Activated CD4-positive, alpha-beta T cell treated with anti-CD3 and anti-CD28 coated beads for 36 hours (primary cell): ENCODE measurements at regions not wholly inside any gene's neighbourhood (a gene's known extent, or its start where the extent isn't known, plus 50 kb on each side); places are given as distances from the start of the nearest gene placed in this dataset.
"Not testable (repeated sequence)": the region's sequence is repeated elsewhere in the genome, so short reads cannot be mapped to it uniquely, and the experiment has no call there.

Experiments used
- ATAC-seq: fragments of 200-7000 bp; cut with Tn5 transposase; one replicate; pipeline ENCODE4 v1.10.0; 2021; ENCODE audit warnings: mild to moderate bottlenecking, moderate library complexity
- CTCF ChIA-PET: fragments of 350-600 bp; sonication (Branson Sonifier 250); formaldehyde crosslinking; loops from one replicate; lab custom pipeline; 2021; ENCODE audit warnings: antibody characterized with exemption; lab: Charles Lee
- POLR2A ChIA-PET: fragments of 350-600 bp; sonication (Branson Sonifier 250); formaldehyde crosslinking; loops from one replicate; lab custom pipeline; 2021; ENCODE audit warnings: antibody characterized with exemption, inconsistent platforms; lab: Charles Lee
- DNase-seq: peaks from one replicate; pipeline ENCODE4 v3.0.0-alpha.2; 2020
- H3K27ac Mint-ChIP-seq: one replicate; pipeline ENCODE4 v1.8.0; 2021; ENCODE audit warnings: mixed read lengths
- H3K27me3 Mint-ChIP-seq: one replicate; pipeline ENCODE4 v1.8.0; 2021; ENCODE audit warnings: mixed read lengths
- H3K36me3 Mint-ChIP-seq: one replicate; pipeline ENCODE4 v1.8.0; 2021; ENCODE audit warnings: low read depth, mixed read lengths
- H3K4me1 Mint-ChIP-seq: one replicate; pipeline ENCODE4 v1.8.0; 2021; ENCODE audit warnings: mixed read lengths
- H3K4me3 Mint-ChIP-seq: one replicate; pipeline ENCODE4 v1.8.0; 2021; ENCODE audit warnings: mild to moderate bottlenecking, moderate library complexity, mixed read lengths
- H3K9me3 Mint-ChIP-seq: one replicate; pipeline ENCODE4 v1.8.0; 2021; ENCODE audit warnings: low read depth, mixed read lengths
- intact Hi-C, 2 experiments: fragments of 100-400 bp; cut with DNase I in 1 of 2; cut with micrococcal nuclease in 1 of 2; formaldehyde crosslinking; loops; one replicate each; pipeline versions ENCODE4 v1.14.2 to v1.15.1; 2022 to 2024; cut with DNase I, micrococcal nuclease

- Mint-ChIP-seq H3K36me3 (no peaks in the 10 kb centered on the region), H3K9me3 (no peaks in the 10 kb centered on the region), H3K4me3 (no peak overlapping the region), H3K27me3 (peaks cover 5% of the 10 kb centered on the region), H3K27ac (no peak overlapping the region), H3K4me1 (no peaks in the 10 kb centered on the region)
- ATAC-seq (no peak), DNase-seq (no peak)
- ChIA-PET POLR2A (no interaction called here), CTCF (no interaction called here)
- intact Hi-C loops, result no loop called here
Observed at GRCh38 chr7:91777522-91777921, 103.0 kb downstream of the MTERF1 start.

- no peak for DNase-seq
- no peak for ATAC-seq
- Mint-ChIP-seq H3K36me3 (no peaks in the 10 kb centered on the region), H3K4me1 (no peaks in the 10 kb centered on the region), H3K4me3 (no peak overlapping the region), H3K27ac (no peak overlapping the region), H3K27me3 (peaks cover 7% of the 10 kb centered on the region), H3K9me3 (no peaks in the 10 kb centered on the region)
- intact Hi-C loops, result no loop called here
- ChIA-PET CTCF (no interaction called here), POLR2A (no interaction called here)
Observed at GRCh38 chr7:91778416-91778815, 102.1 kb downstream of the MTERF1 start.

GRCh38 chr7:91780521-91780920 lies 100.0 kb downstream of the MTERF1 start:
- H3K36me3 Mint-ChIP-seq, result no peaks in the 10 kb centered on the region
- POLR2A ChIA-PET, result interaction anchor here (0.6 kb wide), 1 partner anchor 168 kb away, joined by 3 read pairs; no protein-coding TSS in a partner anchor

GRCh38 chr7:91784469-91784868 lies 96.0 kb downstream of the MTERF1 start:
- intact Hi-C loops, result loop anchor here in 1 of 2 experiments (1.0 to 5.0 kb wide), 2 partner anchors 497 to 695 kb away; no protein-coding TSS in a partner anchor
- H3K9me3 Mint-ChIP-seq, result no peaks in the 10 kb centered on the region

More at GRCh38 chr7:91780521-91780920, 100.0 kb downstream of the MTERF1 start:
- H3K4me3 Mint-ChIP-seq, result no peak overlapping the region
- no peaks in the 10 kb centered on the region for H3K4me1 Mint-ChIP-seq
- ATAC-seq (no peak), DNase-seq (no peak)
- intact Hi-C loops, result loop anchor here in 1 of 2 experiments (5.0 kb wide), 1 partner anchor 493 kb away; no protein-coding TSS in a partner anchor
- no peak overlapping the region for H3K27ac Mint-ChIP-seq
- no peaks in the 10 kb centered on the region for H3K9me3 Mint-ChIP-seq
- CTCF ChIA-PET, result interaction anchor here (1.0 kb wide), 1 partner anchor 667 kb away, joined by 3 read pairs; the partner anchor contains the start of gene GATAD1
- H3K27me3 Mint-ChIP-seq, result peaks cover 7% of the 10 kb centered on the region

DNA sequence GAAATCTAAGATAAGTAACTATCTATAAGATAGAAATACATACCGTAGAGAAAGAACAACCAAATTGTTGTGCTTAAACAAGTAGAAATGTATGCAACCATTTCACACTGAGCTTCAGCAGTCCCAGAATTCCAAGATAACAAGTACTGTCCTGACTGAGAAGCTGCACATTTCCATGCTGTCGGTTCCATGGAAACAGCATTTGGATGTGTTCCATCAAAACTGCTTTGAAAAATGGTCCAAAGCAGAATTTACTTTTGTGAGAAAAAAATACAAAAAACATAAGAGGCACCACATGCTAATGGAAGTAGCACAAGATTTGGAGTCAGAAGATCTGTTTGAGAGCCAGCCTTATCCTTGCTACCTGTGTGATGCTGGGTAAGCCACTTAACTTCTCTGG lies 92.6 kb downstream of the MTERF1 start:
- Mint-ChIP-seq H3K4me3 (no peak overlapping the region), H3K27me3 (no peaks in the 10 kb centered on the region), H3K27ac (no peak overlapping the region), H3K36me3 (peaks cover 2% of the 10 kb centered on the region), H3K4me1 (no peaks in the 10 kb centered on the region), H3K9me3 (no peaks in the 10 kb centered on the region)
- intact Hi-C loops, result no loop called here
- POLR2A ChIA-PET, result no interaction called here
- CTCF ChIA-PET, result no interaction called here
- ATAC-seq (no peak), DNase-seq (no peak)

More at GRCh38 chr7:91784469-91784868, 96.0 kb downstream of the MTERF1 start:
- no peak for ATAC-seq
- POLR2A ChIA-PET, result no interaction called here
- H3K36me3 Mint-ChIP-seq, result no peaks in the 10 kb centered on the region
- no peaks in the 10 kb centered on the region for H3K4me1 Mint-ChIP-seq
- CTCF ChIA-PET, result interaction anchor here (0.9 to 1.2 kb wide), 4 partner anchors 14 to 34 kb away, joined by 3 to 5 read pairs (median 4); no protein-coding TSS in a partner anchor
- H3K27ac Mint-ChIP-seq, result no peak overlapping the region
- H3K4me3 Mint-ChIP-seq, result no peak overlapping the region
- DNase-seq, result no peak
- H3K27me3 Mint-ChIP-seq, result peaks cover 2% of the 10 kb centered on the region

DNA sequence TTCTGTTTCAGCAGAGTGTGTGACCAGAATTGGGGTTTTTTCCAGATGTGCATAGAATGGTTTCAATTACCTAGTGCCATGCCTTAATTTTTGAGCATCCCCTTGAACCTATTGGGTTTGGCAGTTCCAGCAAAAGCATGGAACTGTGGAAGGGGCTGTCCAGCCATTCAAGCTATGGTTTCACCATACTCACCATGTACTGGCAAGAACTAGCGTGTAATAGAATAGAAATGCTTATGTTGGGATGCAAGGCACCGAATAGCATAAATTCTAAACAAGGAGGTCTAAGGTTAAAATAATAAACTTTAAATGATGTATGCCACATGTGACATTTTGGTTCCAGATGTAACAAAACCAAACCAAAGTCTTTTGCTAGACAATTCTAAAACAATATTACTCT lies 91.4 kb downstream of the MTERF1 start:
- intact Hi-C loops, result no loop called here
- DNase-seq (no peak), ATAC-seq (no peak)
- Mint-ChIP-seq H3K27ac (no peak overlapping the region), H3K4me3 (no peak overlapping the region), H3K9me3 (no peaks in the 10 kb centered on the region), H3K4me1 (no peaks in the 10 kb centered on the region), H3K36me3 (peaks cover 2% of the 10 kb centered on the region), H3K27me3 (peaks cover 5% of the 10 kb centered on the region)
- CTCF ChIA-PET, result no interaction called here
- POLR2A ChIA-PET, result no interaction called here

- intact Hi-C loops, result no loop called here
- no peak for ATAC-seq
Observed at GRCh38 chr7:91789558-91789957, 90.9 kb downstream of the MTERF1 start.

DNA sequence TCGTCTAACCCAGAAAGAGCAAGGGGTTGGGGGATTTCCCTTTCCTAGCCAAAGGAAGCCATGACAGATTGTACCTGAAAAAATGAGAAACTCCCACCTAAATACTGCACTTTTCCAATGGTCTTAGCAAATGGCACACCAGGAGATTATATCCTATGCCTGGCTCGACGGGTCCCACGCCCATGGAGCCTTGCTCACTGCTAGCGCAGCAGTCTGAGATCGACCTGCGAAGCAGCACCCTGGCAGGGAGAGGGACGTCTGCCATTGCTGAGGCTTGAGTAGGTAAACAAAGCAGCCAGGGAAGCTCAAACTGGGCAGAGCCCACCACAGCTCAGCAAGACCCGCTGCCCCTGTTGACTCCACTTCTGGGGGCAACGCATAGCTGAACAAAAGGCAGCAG lies 89.9 kb downstream of the MTERF1 start:
- DNase-seq, ATAC-seq, POLR2A ChIA-PET, H3K36me3 Mint-ChIP-seq, H3K9me3 Mint-ChIP-seq, H3K27ac Mint-ChIP-seq, intact Hi-C loops, H3K4me3 Mint-ChIP-seq, H3K27me3 Mint-ChIP-seq, H3K4me1 Mint-ChIP-seq, CTCF ChIA-PET: not testable (repeated sequence)

More at GRCh38 chr7:91789558-91789957, 90.9 kb downstream of the MTERF1 start:
- CTCF ChIA-PET, result no interaction called here
- no peak for DNase-seq
- Mint-ChIP-seq H3K4me3 (no peak overlapping the region), H3K27ac (no peak overlapping the region), H3K27me3 (peaks cover 5% of the 10 kb centered on the region), H3K4me1 (no peaks in the 10 kb centered on the region), H3K36me3 (peaks cover 2% of the 10 kb centered on the region), H3K9me3 (no peaks in the 10 kb centered on the region)
- POLR2A ChIA-PET, result no interaction called here

DNA sequence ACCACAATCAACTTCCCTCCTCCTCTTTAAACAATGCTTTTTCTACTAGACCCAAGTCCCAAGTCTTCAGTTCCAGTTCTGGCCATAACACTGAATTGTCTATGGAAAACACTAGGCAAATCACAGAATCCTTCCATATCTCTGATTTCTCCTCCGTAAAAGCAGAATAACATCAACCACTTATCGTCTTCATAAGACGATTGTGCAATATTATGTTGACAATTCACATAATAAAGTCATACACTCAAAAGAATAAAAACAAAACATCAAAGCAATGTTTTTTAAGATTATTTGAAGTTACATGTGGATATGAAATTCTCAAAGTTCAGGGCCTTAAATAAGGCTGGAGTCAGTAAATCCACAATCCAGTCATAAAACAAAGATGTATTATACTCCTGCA lies 84.4 kb downstream of the MTERF1 start:
- intact Hi-C loops, result no loop called here
- CTCF ChIA-PET, result no interaction called here
- Mint-ChIP-seq H3K27ac (no peak overlapping the region), H3K4me1 (no peaks in the 10 kb centered on the region), H3K36me3 (peaks cover 2% of the 10 kb centered on the region), H3K9me3 (no peaks in the 10 kb centered on the region), H3K4me3 (no peak overlapping the region), H3K27me3 (peaks cover 5% of the 10 kb centered on the region)
- DNase-seq, result no peak
- POLR2A ChIA-PET, result no interaction called here
- ATAC-seq, result no peak

DNA sequence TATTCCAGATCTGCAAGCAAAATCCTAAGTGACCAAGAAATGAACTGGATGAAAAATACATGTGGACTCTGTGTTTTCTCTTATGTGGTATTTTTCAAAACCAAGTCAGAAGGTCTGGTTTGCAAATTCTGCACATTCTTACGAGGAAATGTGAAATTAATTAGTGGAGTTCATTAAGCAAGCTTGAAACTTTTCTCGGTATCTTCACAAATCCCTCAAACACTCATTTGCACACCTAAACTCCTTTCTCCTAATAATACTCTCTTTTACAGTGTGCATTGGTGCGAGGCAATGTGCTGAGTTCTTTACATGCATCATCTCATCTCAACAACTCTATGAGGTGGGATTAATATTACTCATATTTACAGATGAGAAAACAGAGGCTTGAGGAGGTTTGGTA lies 82.1 kb downstream of the MTERF1 start:
- H3K4me1 Mint-ChIP-seq, result no peaks in the 10 kb centered on the region
- intact Hi-C loops, result no loop called here
- H3K4me3 Mint-ChIP-seq, result no peak overlapping the region

DNA sequence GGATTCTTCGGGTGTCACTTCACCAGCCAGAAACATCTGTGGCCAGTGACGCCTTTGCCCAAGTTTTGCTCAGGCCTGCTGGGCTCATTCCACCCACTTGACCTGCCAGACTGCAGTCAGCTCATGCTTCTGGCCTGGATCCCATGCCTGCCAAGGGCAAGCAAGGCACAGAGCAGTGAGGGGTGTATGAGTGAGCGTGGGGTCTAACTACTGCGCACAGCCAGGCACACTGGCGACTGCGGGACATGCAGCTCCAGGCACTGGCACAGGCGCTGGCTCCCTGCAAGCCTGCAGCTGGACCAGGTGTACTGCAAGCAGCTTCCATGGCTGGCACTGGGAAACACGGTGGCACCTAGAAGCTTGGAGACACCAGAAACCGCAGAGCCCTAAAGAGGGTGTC lies 80.1 kb downstream of the MTERF1 start:
- H3K4me1 Mint-ChIP-seq, result no peaks in the 10 kb centered on the region
- H3K4me3 Mint-ChIP-seq, result no peak overlapping the region
- ChIA-PET CTCF (no interaction called here), POLR2A (no interaction called here)
- H3K27me3 Mint-ChIP-seq, result no peaks in the 10 kb centered on the region
- H3K9me3 Mint-ChIP-seq, result no peaks in the 10 kb centered on the region
- no peak overlapping the region for H3K27ac Mint-ChIP-seq
- intact Hi-C loops, result no loop called here
- ATAC-seq, result no peak
- H3K36me3 Mint-ChIP-seq, result no peaks in the 10 kb centered on the region
- no peak for DNase-seq

More for the DNA sequence above, 82.1 kb downstream of the MTERF1 start:
- ATAC-seq (no peak), DNase-seq (no peak)
- Mint-ChIP-seq H3K27me3 (peaks cover 5% of the 10 kb centered on the region), H3K9me3 (no peaks in the 10 kb centered on the region), H3K27ac (no peak overlapping the region), H3K36me3 (no peaks in the 10 kb centered on the region)
- ChIA-PET CTCF (no interaction called here), POLR2A (no interaction called here)

DNA sequence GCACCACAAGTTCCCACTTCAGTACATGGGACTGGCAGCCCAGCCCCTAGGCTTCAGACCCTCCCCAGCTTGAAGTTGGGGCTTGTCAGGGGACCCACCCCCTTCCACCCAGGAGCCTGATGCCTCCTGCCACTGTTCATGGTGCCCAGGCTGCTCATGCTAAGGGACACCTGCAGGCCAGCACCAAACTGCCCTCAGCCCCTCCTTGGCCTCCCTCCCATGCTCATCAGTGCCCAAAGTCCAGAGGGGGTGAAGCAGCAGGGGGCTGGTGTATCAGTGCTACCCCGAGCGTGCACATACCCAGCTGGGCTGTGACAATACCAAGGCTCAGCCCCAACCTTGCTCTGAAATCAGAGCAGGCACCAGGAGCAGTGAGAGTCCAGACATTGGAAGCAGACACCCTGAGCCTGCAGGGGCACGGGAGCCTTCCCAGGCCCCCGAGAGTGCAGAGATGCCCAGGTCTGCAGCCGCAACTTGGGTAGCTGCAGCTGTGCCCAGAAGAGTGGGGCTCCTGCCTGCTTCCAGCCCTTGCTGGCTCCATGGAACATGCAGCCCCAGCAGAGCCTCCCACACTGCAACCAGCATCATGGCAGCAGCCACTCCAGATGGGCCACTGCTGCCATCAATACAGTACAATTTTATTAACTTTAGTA lies 79.0 kb downstream of the MTERF1 start:
- Mint-ChIP-seq H3K4me1 (no peaks in the 10 kb centered on the region), H3K4me3 (no peak overlapping the region), H3K9me3 (no peaks in the 10 kb centered on the region), H3K36me3 (no peaks in the 10 kb centered on the region), H3K27ac (no peak overlapping the region), H3K27me3 (no peaks in the 10 kb centered on the region)
- ChIA-PET CTCF (interaction anchor here (0.8 to 1.3 kb wide), 3 partner anchors 13 to 18 kb away, joined by 3 to 5 read pairs (median 3); no protein-coding TSS in a partner anchor), POLR2A (no interaction called here)
- intact Hi-C loops, result no loop called here
- ATAC-seq (no peak), DNase-seq (no peak)
